HEK293T (cell line): ENCODE measurements at regions not wholly inside any gene's neighbourhood (a gene's known extent, or its start where the extent isn't known, plus 50 kb on each side); places are given as distances from the start of the nearest gene placed in this dataset.

ENCODE experiments used
- CTBP1 ChIP-seq: fragments of 450-650 bp; IDR thresholded peaks from 2 replicates; pipeline ENCODE4 v1.6.1; 2016; ENCODE audit warnings: borderline replicate concordance
- ELF4 ChIP-seq: fragments of 450-650 bp; IDR thresholded peaks from 2 replicates; pipeline ENCODE4 v1.6.1; 2017; ENCODE audit warnings: antibody characterized with exemption
- FOXA1 ChIP-seq: fragments of 450-650 bp; IDR thresholded peaks from 2 replicates; pipeline ENCODE4 v1.6.1; 2016; ENCODE audit warnings: mild to moderate bottlenecking
- FOXK2 ChIP-seq: fragments of 450-650 bp; IDR thresholded peaks from 2 replicates; pipeline ENCODE4 v1.6.1; 2016; ENCODE audit warnings: mild to moderate bottlenecking
- FOXM1 ChIP-seq: fragments of 450-650 bp; IDR thresholded peaks from 2 replicates; pipeline ENCODE4 v1.6.1; 2017; ENCODE audit warnings: mild to moderate bottlenecking, borderline replicate concordance
- HDGF ChIP-seq: fragments of 450-650 bp; IDR thresholded peaks from 2 replicates; pipeline ENCODE4 v1.6.1; 2017; ENCODE audit warnings: antibody characterized with exemption, borderline replicate concordance
- L3MBTL2 ChIP-seq: fragments of 450-650 bp; conservative IDR thresholded peaks from 2 replicates; pipeline ENCODE4 v1.6.1; 2016; ENCODE audit warnings: mild to moderate bottlenecking

DNA sequence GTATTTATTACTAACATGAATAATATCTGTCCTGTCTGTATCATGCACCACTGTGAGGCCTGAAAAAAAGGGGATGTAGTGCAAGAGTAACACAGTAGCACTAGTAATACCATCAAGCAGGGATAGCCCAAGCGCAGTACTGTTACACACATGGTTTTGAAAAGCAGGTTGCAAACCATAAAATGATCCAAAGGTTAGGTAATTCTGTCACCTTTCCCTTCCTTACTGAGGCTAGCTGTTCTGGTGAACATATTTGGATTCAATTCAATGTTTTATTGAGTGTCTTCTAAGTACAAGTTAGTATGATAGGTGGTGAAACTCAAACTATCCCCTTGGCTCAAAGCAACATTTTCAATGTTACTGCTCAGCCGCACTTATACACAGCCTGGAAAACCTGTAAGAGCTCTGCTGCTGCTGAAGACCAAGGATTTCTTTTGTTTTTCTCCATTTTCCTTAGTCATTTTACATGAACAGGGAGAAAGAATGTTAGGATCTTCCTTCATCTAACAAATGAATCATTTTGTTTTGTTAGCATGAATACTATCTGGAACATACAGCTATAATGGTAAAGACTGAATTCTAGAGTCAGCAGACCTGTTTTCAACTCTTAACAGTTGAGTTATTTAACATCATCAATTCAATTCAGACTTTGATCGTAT lies 102.5 kb upstream of the ITPRID2 start:
- TF ChIP-seq FOXM1, result no peak
- TF ChIP-seq HDGF, result no peak
- TF ChIP-seq L3MBTL2, result no peak
- no peak for TF ChIP-seq CTBP1
- no peak for TF ChIP-seq FOXK2
- no peak for TF ChIP-seq FOXA1
- TF ChIP-seq ELF4, result no peak
